Left lung (tissue), 4 donors: ENCODE measurements at regions not wholly inside any gene's neighbourhood (a gene's known extent, or its start where the extent isn't known, plus 50 kb on each side); places are given as distances from the start of the nearest gene placed in this dataset.

Experiments
- ATAC-seq: fragments of 200-7000 bp; cut with Tn5 transposase; one replicate; pipeline ENCODE4 v1.9.1; 2020; ENCODE audit warnings: moderate library complexity
- DNase-seq, 4 donors: peaks; one replicate each; pipeline ENCODE4 v3.0.0-alpha.2; 2013 to 2020
- H3K27ac ChIP-seq, 2 donors: fragments of 200-600 bp; sonication (generic) in 1 of 2; one replicate each; pipeline versions ENCODE4 v1.5.0 to v1.8.0; 2020 to 2021
- H3K27me3 ChIP-seq, 2 donors: fragments of 200-600 bp; sonication (generic) in 1 of 2; one replicate each; pipeline versions ENCODE4 v1.5.0 to v1.8.0; 2020 to 2021
- H3K36me3 ChIP-seq, 2 donors: fragments of 200-600 bp; sonication (generic) in 1 of 2; one replicate each; pipeline versions ENCODE4 v1.5.0 to v1.8.0; 2020 to 2021
- H3K4me1 ChIP-seq, 2 donors: fragments of 200-600 bp; one replicate each; pipeline ENCODE4 v1.8.0; 2021
- H3K4me3 ChIP-seq, 2 donors: fragments of 200-600 bp; sonication (generic) in 1 of 2; one replicate each; pipeline versions ENCODE4 v1.5.0 to v1.8.0; 2020 to 2021; ENCODE audit warnings: mild to moderate bottlenecking in 1 of 2
- H3K9me3 ChIP-seq, 2 donors: fragments of 200-600 bp; sonication (generic) in 1 of 2; one replicate each; pipeline versions ENCODE4 v1.5.0 to v1.8.0; 2020 to 2021
- intact Hi-C, 2 donors: fragments of 100-400 bp; cut with DNase I; formaldehyde crosslinking; loops; one replicate each; pipeline versions ENCODE4 v1.11.2 to v1.14.2; 2022
- TF ChIP-seq, protein P1 (sequence below), 2 donors: fragments of 200-600 bp; sonication (generic) in 1 of 2; IDR thresholded peaks; one replicate each; pipeline versions ENCODE4 v1.5.0 to v1.8.0; 2021; ENCODE audit warnings: antibody characterized with exemption in 2 of 2
- donor health status: DM: no; HTN: yes; CAD: no.
- donor health status: DM: no; HTN: no; CAD: no.

DNA sequence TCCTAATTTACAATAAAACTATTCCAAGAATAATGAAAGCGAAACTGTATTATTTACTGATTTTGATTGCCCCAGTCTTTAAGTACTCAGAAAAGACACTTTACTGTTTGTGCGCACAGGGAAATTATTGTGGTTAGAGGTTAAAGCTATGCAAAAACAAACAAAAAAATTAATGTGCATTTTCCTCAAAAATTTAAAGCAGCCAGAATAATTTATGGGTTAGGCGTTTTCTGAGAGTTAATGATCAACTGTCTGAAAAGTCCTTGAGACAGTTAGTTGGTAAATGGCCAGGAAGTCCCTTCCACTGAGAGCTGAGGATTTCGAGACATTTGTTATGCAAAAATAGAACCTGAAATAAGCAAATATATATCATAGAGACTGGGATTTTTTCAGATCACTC lies 143.3 kb downstream of the IRS1 start:
- intact Hi-C loops = loop anchor here in 1 of 2 donors (10.0 kb wide), 1 partner anchor 138 kb away; the partner anchor contains the start of gene IRS1

GRCh38 chr2:226655871-226656270 lies 143.7 kb downstream of the IRS1 start:
- Histone ChIP-seq H3K27me3 (peaks cover 0 to 8% of the 10 kb centered on the region in 2 donors), H3K27ac (peak overlapping the region in 1 of 2 donors; percentile 21), H3K9me3 (no peaks in the 10 kb centered on the region), H3K4me1 (peaks cover 11 to 15% of the 10 kb centered on the region in 2 donors), H3K36me3 (no peaks in the 10 kb centered on the region), H3K4me3 (no peak overlapping the region)
- intact Hi-C loops = loop anchor here in 1 of 2 donors (10.0 kb wide), 1 partner anchor 139 kb away; the partner anchor contains the start of gene IRS1
- DNase-seq = no peak
- peak; percentile 12 for ATAC-seq
- TF ChIP-seq, protein P1, sequence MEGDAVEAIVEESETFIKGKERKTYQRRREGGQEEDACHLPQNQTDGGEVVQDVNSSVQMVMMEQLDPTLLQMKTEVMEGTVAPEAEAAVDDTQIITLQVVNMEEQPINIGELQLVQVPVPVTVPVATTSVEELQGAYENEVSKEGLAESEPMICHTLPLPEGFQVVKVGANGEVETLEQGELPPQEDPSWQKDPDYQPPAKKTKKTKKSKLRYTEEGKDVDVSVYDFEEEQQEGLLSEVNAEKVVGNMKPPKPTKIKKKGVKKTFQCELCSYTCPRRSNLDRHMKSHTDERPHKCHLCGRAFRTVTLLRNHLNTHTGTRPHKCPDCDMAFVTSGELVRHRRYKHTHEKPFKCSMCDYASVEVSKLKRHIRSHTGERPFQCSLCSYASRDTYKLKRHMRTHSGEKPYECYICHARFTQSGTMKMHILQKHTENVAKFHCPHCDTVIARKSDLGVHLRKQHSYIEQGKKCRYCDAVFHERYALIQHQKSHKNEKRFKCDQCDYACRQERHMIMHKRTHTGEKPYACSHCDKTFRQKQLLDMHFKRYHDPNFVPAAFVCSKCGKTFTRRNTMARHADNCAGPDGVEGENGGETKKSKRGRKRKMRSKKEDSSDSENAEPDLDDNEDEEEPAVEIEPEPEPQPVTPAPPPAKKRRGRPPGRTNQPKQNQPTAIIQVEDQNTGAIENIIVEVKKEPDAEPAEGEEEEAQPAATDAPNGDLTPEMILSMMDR (IDR thresholded peaks at IDR 0.05) = no peak

More for the DNA sequence above, 143.3 kb downstream of the IRS1 start:
- Histone ChIP-seq H3K36me3 (no peaks in the 10 kb centered on the region), H3K27ac (peak overlapping the region in 1 of 2 donors; percentile 21), H3K4me1 (peaks cover 11 to 14% of the 10 kb centered on the region in 2 donors), H3K4me3 (no peak overlapping the region), H3K9me3 (no peaks in the 10 kb centered on the region), H3K27me3 (peaks cover 0 to 4% of the 10 kb centered on the region in 2 donors)
- DNase-seq (no peak), ATAC-seq (peak; percentile 10)
- TF ChIP-seq, protein P1 (IDR thresholded peaks at IDR 0.05) = no peak

- intact Hi-C loops = loop anchor here in 1 of 2 donors (10.0 kb wide), 1 partner anchor 142 kb away; the partner anchor contains the start of gene IRS1
- H3K36me3 ChIP-seq = no peaks in the 10 kb centered on the region
- TF ChIP-seq, protein P1 (IDR thresholded peaks at IDR 0.05) = no peak
- H3K27ac ChIP-seq = no peak overlapping the region
- H3K4me1 ChIP-seq = peaks cover 18 to 19% of the 10 kb centered on the region in 2 donors
- no peak for ATAC-seq
- no peak for DNase-seq
- no peak overlapping the region for H3K4me3 ChIP-seq
- no peaks in the 10 kb centered on the region for H3K9me3 ChIP-seq
- peaks cover 0 to 7% of the 10 kb centered on the region in 2 donors for H3K27me3 ChIP-seq
Measured at GRCh38 chr2:226652983-226653765, 146.4 kb downstream of the IRS1 start.

- TF ChIP-seq, protein P1 (IDR thresholded peaks at IDR 0.05) = no peak
- Histone ChIP-seq H3K27me3 (peaks cover 0 to 7% of the 10 kb centered on the region in 2 donors), H3K4me3 (no peak overlapping the region), H3K9me3 (no peaks in the 10 kb centered on the region), H3K4me1 (peaks cover 18 to 19% of the 10 kb centered on the region in 2 donors), H3K36me3 (no peaks in the 10 kb centered on the region), H3K27ac (peak overlapping the region in 1 of 2 donors; percentile 14)
- ATAC-seq (peak; percentile 12), DNase-seq (no peak)
- intact Hi-C loops = loop anchor here in 1 of 2 donors (10.0 kb wide), 1 partner anchor 142 kb away; the partner anchor contains the start of gene IRS1
Measured at GRCh38 chr2:226652369-226652768, 147.3 kb downstream of the IRS1 start.
